ENCODE measurements at regions not wholly inside any gene's neighbourhood (a gene's known extent, or its start where the extent isn't known, plus 50 kb on each side); places are given as distances from the start of the nearest gene placed in this dataset.
"Not testable (repeated sequence)": the region's sequence is repeated elsewhere in the genome, so short reads cannot be mapped to it uniquely, and the experiment has no call there.

DNA sequence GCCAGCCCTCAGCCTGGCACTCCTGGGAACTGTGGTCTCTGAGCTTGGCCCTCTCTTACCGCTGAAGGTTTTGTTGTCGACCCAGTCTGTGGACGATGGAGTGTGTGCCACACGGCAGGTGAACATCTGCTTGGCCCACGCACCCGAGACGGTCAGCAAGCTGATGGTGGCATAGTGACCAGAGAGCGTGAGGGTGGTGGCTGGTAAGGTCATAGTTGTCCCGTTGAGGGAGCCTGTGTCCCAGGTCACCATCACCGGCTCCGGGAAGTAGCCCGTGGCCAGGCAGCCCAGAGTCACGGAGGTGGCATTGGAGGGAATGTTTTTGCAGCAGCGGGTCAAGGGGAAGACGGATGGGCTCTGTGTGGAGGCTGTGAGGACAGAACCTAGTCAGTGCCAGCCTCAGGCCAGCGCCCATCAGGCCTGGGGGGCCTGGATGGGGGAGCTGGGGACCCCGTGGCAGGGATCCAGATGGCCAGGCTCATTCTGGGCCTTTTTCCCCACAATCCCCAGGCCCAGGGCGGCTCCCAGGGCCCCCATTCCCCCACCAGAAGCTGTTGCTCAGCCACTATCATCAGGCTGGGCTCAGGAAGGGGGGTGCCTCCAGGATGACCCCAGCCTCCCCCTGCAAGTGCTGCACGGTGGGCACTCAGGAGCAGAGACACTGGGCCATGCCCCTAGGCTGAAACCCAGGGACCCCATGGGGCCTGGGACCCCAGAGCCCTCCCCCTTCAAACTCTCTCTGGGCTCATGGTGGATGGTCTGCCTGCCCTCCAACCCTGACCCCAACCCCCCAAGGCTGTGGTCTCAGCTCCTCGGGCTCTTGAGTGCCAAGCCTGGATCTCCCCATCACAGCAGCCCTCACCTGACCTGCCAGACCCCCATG lies 75.2 kb downstream of the TMEM121 start:
- H3K4me1 ChIP-seq = no peaks in the 10 kb centered on the region
- in situ Hi-C loops (cut with MboI; ENCODE audit: low pct_ligation_motif_present in 1 of 4, low pct_unique_long_range_greater_than_20kb in 1 of 4, low sequenced_read_pairs in 3 of 4) (no loop called here), intact Hi-C loops (cut with DNase I; ENCODE audit: low total_unique reads) (no loop called here)
- no peak for DNase-seq
- H3K27me3 ChIP-seq = no peaks in the 10 kb centered on the region
- no peak overlapping the region for H3K4me3 ChIP-seq
- TF ChIP-seq POLR2A (IDR thresholded peaks at IDR 0.05) (no peak), EP300 (IDR thresholded peaks at IDR 0.05; ENCODE audit: low read depth) (no peak), POLR2AphosphoS5 (IDR thresholded peaks at IDR 0.05) (no peak)
- TF ChIP-seq, protein P1, sequence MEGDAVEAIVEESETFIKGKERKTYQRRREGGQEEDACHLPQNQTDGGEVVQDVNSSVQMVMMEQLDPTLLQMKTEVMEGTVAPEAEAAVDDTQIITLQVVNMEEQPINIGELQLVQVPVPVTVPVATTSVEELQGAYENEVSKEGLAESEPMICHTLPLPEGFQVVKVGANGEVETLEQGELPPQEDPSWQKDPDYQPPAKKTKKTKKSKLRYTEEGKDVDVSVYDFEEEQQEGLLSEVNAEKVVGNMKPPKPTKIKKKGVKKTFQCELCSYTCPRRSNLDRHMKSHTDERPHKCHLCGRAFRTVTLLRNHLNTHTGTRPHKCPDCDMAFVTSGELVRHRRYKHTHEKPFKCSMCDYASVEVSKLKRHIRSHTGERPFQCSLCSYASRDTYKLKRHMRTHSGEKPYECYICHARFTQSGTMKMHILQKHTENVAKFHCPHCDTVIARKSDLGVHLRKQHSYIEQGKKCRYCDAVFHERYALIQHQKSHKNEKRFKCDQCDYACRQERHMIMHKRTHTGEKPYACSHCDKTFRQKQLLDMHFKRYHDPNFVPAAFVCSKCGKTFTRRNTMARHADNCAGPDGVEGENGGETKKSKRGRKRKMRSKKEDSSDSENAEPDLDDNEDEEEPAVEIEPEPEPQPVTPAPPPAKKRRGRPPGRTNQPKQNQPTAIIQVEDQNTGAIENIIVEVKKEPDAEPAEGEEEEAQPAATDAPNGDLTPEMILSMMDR (IDR thresholded peaks at IDR 0.05) = no peak
- no peak overlapping the region for H3K27ac ChIP-seq
- H3K9me3 ChIP-seq = no peaks in the 10 kb centered on the region
- 87 to 89% methylated on average over 3 to 20 of the region's 20 CpGs for WGBS, 2 donors (ENCODE audit: low coverage in 1 of 2)
- H3K36me3 ChIP-seq = no peaks in the 10 kb centered on the region

DNA sequence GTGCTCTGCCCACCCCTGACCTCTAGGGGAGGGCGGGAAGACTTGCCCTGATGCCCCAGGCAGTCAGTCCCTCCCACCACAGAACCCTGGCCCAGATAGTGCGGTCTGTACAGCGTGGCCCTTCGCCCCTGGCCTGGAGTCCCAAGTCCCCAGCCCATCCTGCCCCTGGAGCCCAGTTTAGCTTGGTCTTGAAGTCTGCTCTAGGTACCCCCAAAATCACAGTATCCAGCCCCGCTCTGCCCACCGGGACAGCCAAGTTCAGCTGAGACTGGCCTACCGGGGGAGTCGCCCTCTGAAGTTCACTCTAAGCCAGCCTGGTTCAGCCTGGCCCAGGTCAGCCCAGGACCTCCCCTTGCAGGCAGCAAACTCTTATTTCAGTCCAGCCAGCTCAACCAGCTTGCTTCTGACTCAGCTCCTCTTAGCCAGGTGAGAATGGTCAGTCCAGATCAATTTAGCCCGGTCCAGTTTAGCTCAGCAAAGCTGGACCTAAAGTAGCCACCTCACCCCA lies 75.9 kb downstream of the TMEM121 start:
- in situ Hi-C loops (cut with MboI; ENCODE audit: low pct_ligation_motif_present in 1 of 4, low pct_unique_long_range_greater_than_20kb in 1 of 4, low sequenced_read_pairs in 3 of 4) = no loop called here
- Histone ChIP-seq H3K36me3 (no peaks in the 10 kb centered on the region), H3K27ac (no peak overlapping the region), H3K9me3 (no peaks in the 10 kb centered on the region), H3K27me3 (no peaks in the 10 kb centered on the region), H3K4me3 (no peak overlapping the region), H3K4me1 (no peaks in the 10 kb centered on the region)
- intact Hi-C loops (cut with DNase I; ENCODE audit: low total_unique reads) = no loop called here
- DNase-seq = no peak
- 89% methylated on average over 7 of the region's 9 CpGs; no CpG with 5 or more reads in 1 of the 2 donors for WGBS, 2 donors (ENCODE audit: low coverage in 1 of 2)
- TF ChIP-seq EP300 (IDR thresholded peaks at IDR 0.05; ENCODE audit: low read depth) = no peak

DNA sequence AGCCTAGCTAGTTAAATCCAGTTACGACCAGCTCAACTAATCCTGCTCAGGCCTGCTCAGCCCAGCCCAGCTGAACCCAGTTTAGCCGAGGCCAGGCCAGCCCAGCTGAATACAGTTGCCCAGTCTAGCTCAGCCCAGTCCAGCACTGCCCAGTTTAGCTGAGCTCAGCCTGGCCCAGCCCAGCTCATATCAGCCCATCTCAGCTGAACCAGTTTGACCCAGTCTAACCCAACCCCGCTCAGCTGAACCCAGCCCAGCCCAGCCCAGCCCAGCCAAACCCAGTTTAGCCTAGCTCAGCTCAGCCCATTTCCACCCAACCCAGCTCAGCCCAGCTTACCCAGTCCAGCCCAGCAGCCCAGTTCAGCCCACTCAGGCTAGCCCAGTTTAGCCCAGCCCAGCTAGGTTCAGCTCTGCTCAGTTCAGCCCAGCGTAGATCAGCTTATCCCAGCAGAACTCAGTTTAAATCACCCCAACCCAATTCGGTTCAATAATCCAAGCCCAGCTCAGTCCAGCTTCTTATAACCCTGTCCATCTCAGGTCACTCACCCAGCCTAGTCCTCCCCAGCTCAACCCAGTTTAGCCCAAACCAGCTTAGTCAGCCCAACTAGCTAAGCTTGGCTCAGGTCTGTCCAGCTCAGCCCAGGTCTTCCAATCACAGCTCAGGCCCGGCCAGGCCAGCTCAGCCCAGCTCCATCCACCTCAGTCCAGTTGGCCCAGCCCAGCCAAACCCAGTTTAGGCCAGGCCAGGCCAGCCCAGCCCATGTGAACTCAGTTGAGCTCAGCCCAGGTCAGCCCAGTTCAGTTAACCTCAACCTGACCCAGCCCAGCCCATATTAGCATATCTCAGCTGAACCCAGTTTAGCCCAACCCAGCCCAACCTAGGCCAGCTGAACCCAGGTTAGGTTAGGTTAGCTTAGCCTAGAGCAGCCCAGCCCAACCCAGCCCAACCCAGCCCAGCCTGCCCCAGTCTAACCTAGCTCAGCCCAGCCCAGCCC lies 76.7 kb downstream of the TMEM121 start:
- intact Hi-C loops (cut with DNase I; ENCODE audit: low total_unique reads) = no loop called here
- WGBS, 2 donors (ENCODE audit: low coverage in 1 of 2) = 81% methylated on average over 6 of the region's 6 CpGs; no CpG with 5 or more reads in 1 of the 2 donors
- H3K27me3 ChIP-seq = no peaks in the 10 kb centered on the region
- in situ Hi-C loops (cut with MboI; ENCODE audit: low pct_ligation_motif_present in 1 of 4, low pct_unique_long_range_greater_than_20kb in 1 of 4, low sequenced_read_pairs in 3 of 4) = no loop called here
- no peaks in the 10 kb centered on the region for H3K36me3 ChIP-seq
- no peaks in the 10 kb centered on the region for H3K4me1 ChIP-seq
- no peak overlapping the region for H3K27ac ChIP-seq
- DNase-seq = no peak
- no peaks in the 10 kb centered on the region for H3K9me3 ChIP-seq
- H3K4me3 ChIP-seq = no peak overlapping the region
- TF ChIP-seq, protein P1 (IDR thresholded peaks at IDR 0.05) = no peak
- no peak for TF ChIP-seq POLR2A (IDR thresholded peaks at IDR 0.05)
- no peak for TF ChIP-seq EP300 (IDR thresholded peaks at IDR 0.05; ENCODE audit: low read depth)
- no peak for TF ChIP-seq POLR2AphosphoS5 (IDR thresholded peaks at IDR 0.05)

DNA sequence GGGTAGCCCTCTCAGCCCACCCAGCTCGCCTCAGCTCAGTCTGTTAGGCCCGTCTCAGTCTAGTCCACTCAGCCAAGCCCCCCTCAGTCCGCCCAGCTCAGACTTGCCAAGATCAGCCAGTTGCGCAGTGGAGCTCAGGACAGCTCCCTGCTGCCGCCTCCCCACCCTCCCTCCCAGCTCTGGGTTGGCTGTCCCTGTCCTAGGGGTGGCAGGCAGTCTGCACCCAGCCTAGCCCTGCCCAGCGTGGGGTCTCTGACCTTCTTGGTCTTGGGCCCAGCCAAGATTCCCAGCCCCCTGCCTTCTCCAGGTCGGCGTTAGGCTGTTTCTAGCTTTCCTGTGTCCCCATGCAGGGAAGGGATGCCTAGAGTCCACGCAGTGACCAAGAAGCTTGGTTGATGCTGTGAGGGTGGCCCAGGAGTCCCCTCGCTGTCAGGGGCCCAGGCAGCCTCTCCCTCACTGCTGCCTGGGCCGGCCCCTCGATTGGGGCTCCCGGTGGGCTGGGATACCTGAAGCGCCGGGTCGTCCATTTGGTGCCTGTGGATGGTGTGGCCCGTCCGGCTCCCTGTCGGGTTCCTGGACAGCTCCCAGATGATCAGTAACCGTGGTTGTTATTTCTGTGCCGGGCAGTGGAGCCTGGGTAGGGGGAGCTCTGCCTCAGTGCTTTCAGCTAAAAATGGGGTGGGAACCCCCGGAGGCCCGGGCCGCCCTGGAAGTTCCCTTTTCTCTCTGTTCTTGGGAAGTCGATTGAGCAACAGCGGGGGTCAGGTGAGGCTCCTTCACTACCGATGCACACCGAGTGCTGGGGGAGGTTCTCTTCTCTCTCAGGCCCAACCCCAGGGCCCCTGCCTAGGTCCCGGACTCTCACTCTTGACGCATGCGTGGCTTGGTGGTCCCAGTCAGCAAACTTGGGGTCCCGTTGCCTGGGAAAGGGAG lies 78.4 kb downstream of the TMEM121 start:
- intact Hi-C loops (cut with DNase I; ENCODE audit: low total_unique reads); H3K36me3 ChIP-seq; H3K27ac ChIP-seq; in situ Hi-C loops (cut with MboI; ENCODE audit: low pct_ligation_motif_present in 1 of 4, low pct_unique_long_range_greater_than_20kb in 1 of 4, low sequenced_read_pairs in 3 of 4); H3K27me3 ChIP-seq; H3K9me3 ChIP-seq; H3K4me3 ChIP-seq; H3K4me1 ChIP-seq: not testable (repeated sequence)
- 72 to 87% methylated on average over 6 to 27 of the region's 32 CpGs for WGBS, 2 donors (ENCODE audit: low coverage in 1 of 2)
- peak; percentile 3 for DNase-seq
